GM12891 (cell line): ENCODE measurements at regions not wholly inside any gene's neighbourhood (a gene's known extent, or its start where the extent isn't known, plus 50 kb on each side); places are given as distances from the start of the nearest gene placed in this dataset.

Source experiments
- PAX5 ChIP-seq: IDR thresholded peaks from 2 replicates; pipeline ENCODE4 v1.6.1; 2011; ENCODE audit warnings: low read length, moderate library complexity, mild to moderate bottlenecking; ENCODE audit not compliant: insufficient read depth, severe bottlenecking
- POLR2A ChIP-seq: IDR thresholded peaks from 2 replicates; pipeline ENCODE4 v1.6.1; 2011; ENCODE audit warnings: low read depth, low read length, control low read depth
- POLR2AphosphoS5 ChIP-seq: IDR thresholded peaks from 2 replicates; pipeline ENCODE4 v1.6.1; 2011; ENCODE audit warnings: low read depth, low read length, control low read depth
- POU2F2 ChIP-seq: IDR thresholded peaks from 2 replicates; pipeline ENCODE4 v1.6.1; 2011; ENCODE audit warnings: low read depth, mild to moderate bottlenecking, control low read depth, low read length, moderate library complexity
- SPI1 ChIP-seq: IDR thresholded peaks from 2 replicates; pipeline ENCODE4 v1.6.1; 2011; ENCODE audit warnings: low read depth, low read length, control low read depth
- TAF1 ChIP-seq: IDR thresholded peaks from 2 replicates; pipeline ENCODE4 v1.6.1; 2011; ENCODE audit warnings: low read depth, low read length, control low read depth

- TF ChIP-seq TAF1 (no peak), POLR2A (no peak), POLR2AphosphoS5 (no peak), SPI1 (no peak), PAX5 (no peak), POU2F2 (no peak)
Measured at GRCh38 chr3:40886660-40887425, 312.5 kb upstream of the CTNNB1 start.
